ENCODE measurements at regions not wholly inside any gene's neighbourhood (a gene's known extent, or its start where the extent isn't known, plus 50 kb on each side); places are given as distances from the start of the nearest gene placed in this dataset.
"Not testable (repeated sequence)": the region's sequence is repeated elsewhere in the genome, so short reads cannot be mapped to it uniquely, and the experiment has no call there.

GRCh38 chr6:159631886-159632285 is 61.2 kb downstream of the SOD2 start:
- Mint-ChIP-seq H3K9me3 (no peaks in the 10 kb centered on the region), H3K4me3 (no peak overlapping the region), H3K27me3 (ENCODE audit: low read depth) (no peaks in the 10 kb centered on the region), H3K27ac (no peak overlapping the region), H3K4me1 (no peaks in the 10 kb centered on the region), H3K36me3 (ENCODE audit: low read depth) (no peaks in the 10 kb centered on the region)
- no peak for TF ChIP-seq CTCF (IDR thresholded peaks at IDR 0.05; ENCODE audit: unreplicated experiment in 3 of 3)

GRCh38 chr6:159627939-159628338 is 65.1 kb downstream of the SOD2 start:
- Mint-ChIP-seq H3K27me3 (ENCODE audit: low read depth) (no peaks in the 10 kb centered on the region), H3K9me3 (no peaks in the 10 kb centered on the region)

GRCh38 chr6:159626506-159626905 is 66.5 kb downstream of the SOD2 start:
- not testable (repeated sequence) for H3K36me3 Mint-ChIP-seq (ENCODE audit: low read depth); H3K27me3 Mint-ChIP-seq (ENCODE audit: low read depth); H3K4me3 Mint-ChIP-seq; H3K27ac Mint-ChIP-seq; H3K4me1 Mint-ChIP-seq; H3K9me3 Mint-ChIP-seq

More at GRCh38 chr6:159627939-159628338, 65.1 kb downstream of the SOD2 start:
- Mint-ChIP-seq H3K27ac (no peak overlapping the region), H3K4me3 (no peak overlapping the region), H3K4me1 (no peaks in the 10 kb centered on the region), H3K36me3 (ENCODE audit: low read depth) (no peaks in the 10 kb centered on the region)
- no peak for TF ChIP-seq CTCF (IDR thresholded peaks at IDR 0.05; ENCODE audit: unreplicated experiment in 3 of 3)

GRCh38 chr6:159623156-159623555 is 69.9 kb downstream of the SOD2 start:
- H3K27ac Mint-ChIP-seq, result no peak overlapping the region
- peaks cover 5% of the 10 kb centered on the region for H3K4me1 Mint-ChIP-seq
- TF ChIP-seq CTCF (IDR thresholded peaks at IDR 0.05; ENCODE audit: unreplicated experiment in 3 of 3), result no peak
- peaks cover 6% of the 10 kb centered on the region for H3K27me3 Mint-ChIP-seq (ENCODE audit: low read depth)
- peaks cover 6% of the 10 kb centered on the region for H3K9me3 Mint-ChIP-seq
- H3K4me3 Mint-ChIP-seq, result no peak overlapping the region
- H3K36me3 Mint-ChIP-seq (ENCODE audit: low read depth), result no peaks in the 10 kb centered on the region

GRCh38 chr6:159620947-159621346 is 72.1 kb downstream of the SOD2 start:
- Mint-ChIP-seq H3K27ac (no peak overlapping the region), H3K27me3 (ENCODE audit: low read depth) (peaks cover 6% of the 10 kb centered on the region), H3K36me3 (ENCODE audit: low read depth) (no peaks in the 10 kb centered on the region), H3K9me3 (peaks cover 23% of the 10 kb centered on the region), H3K4me1 (peaks cover 5% of the 10 kb centered on the region), H3K4me3 (no peak overlapping the region)
- no peak for TF ChIP-seq CTCF (IDR thresholded peaks at IDR 0.05; ENCODE audit: unreplicated experiment in 3 of 3)

- H3K4me1 Mint-ChIP-seq, result peaks cover 5% of the 10 kb centered on the region
- H3K27me3 Mint-ChIP-seq (ENCODE audit: low read depth), result peaks cover 6% of the 10 kb centered on the region
- no peak overlapping the region for H3K27ac Mint-ChIP-seq
- peaks cover 36% of the 10 kb centered on the region for H3K9me3 Mint-ChIP-seq
- no peak overlapping the region for H3K4me3 Mint-ChIP-seq
- H3K36me3 Mint-ChIP-seq (ENCODE audit: low read depth), result no peaks in the 10 kb centered on the region
- no peak for TF ChIP-seq CTCF (IDR thresholded peaks at IDR 0.05; ENCODE audit: unreplicated experiment in 3 of 3)
Measured at GRCh38 chr6:159617444-159617843, 75.6 kb downstream of the SOD2 start.
